ENCODE measurements at regions not wholly inside any gene's neighbourhood (a gene's known extent, or its start where the extent isn't known, plus 50 kb on each side); places are given as distances from the start of the nearest gene placed in this dataset.
"Not testable (repeated sequence)": the region's sequence is repeated elsewhere in the genome, so short reads cannot be mapped to it uniquely, and the experiment has no call there.

GRCh38 chr15:31650055-31650701, 323.5 kb downstream of the KLF13 start:
- H3K27ac Mint-ChIP-seq (ENCODE audit: unreplicated experiment); H3K4me3 Mint-ChIP-seq (ENCODE audit: unreplicated experiment); DNase-seq (ENCODE audit: low spot score); H3K4me1 Mint-ChIP-seq (ENCODE audit: low read depth); H3K9me3 Mint-ChIP-seq (ENCODE audit: low read depth); H3K36me3 Mint-ChIP-seq (ENCODE audit: low read depth): not testable (repeated sequence)
- H3K27me3 Mint-ChIP-seq (ENCODE audit: low read depth) = peaks cover 11% of the 10 kb centered on the region
- TF ChIP-seq CTCF (IDR thresholded peaks at IDR 0.05) = peak; percentile 63

- H3K36me3 Mint-ChIP-seq (ENCODE audit: low read depth); H3K4me3 Mint-ChIP-seq (ENCODE audit: unreplicated experiment); H3K27me3 Mint-ChIP-seq (ENCODE audit: low read depth); DNase-seq (ENCODE audit: low spot score); H3K27ac Mint-ChIP-seq (ENCODE audit: unreplicated experiment); H3K9me3 Mint-ChIP-seq (ENCODE audit: low read depth); H3K4me1 Mint-ChIP-seq (ENCODE audit: low read depth): not testable (repeated sequence)
Observed at GRCh38 chr15:31656915-31657314, 330.3 kb downstream of the KLF13 start.

GRCh38 chr15:31660816-31661215, 334.2 kb downstream of the KLF13 start:
- Mint-ChIP-seq H3K27me3 (ENCODE audit: low read depth) (peaks cover 3% of the 10 kb centered on the region), H3K36me3 (ENCODE audit: low read depth) (no peaks in the 10 kb centered on the region), H3K4me1 (ENCODE audit: low read depth) (no peaks in the 10 kb centered on the region), H3K27ac (ENCODE audit: unreplicated experiment) (no peak overlapping the region), H3K9me3 (ENCODE audit: low read depth) (peaks cover 15% of the 10 kb centered on the region), H3K4me3 (ENCODE audit: unreplicated experiment) (no peak overlapping the region)
- no peak for DNase-seq (ENCODE audit: low spot score)
- TF ChIP-seq CTCF (IDR thresholded peaks at IDR 0.05) = no peak

- not testable (repeated sequence) for H3K27me3 Mint-ChIP-seq (ENCODE audit: low read depth); DNase-seq (ENCODE audit: low spot score); H3K4me1 Mint-ChIP-seq (ENCODE audit: low read depth); H3K36me3 Mint-ChIP-seq (ENCODE audit: low read depth); H3K4me3 Mint-ChIP-seq (ENCODE audit: unreplicated experiment); H3K27ac Mint-ChIP-seq (ENCODE audit: unreplicated experiment)
- peaks cover 25% of the 10 kb centered on the region for H3K9me3 Mint-ChIP-seq (ENCODE audit: low read depth)
Observed at GRCh38 chr15:31665732-31666131, 339.1 kb downstream of the KLF13 start.

GRCh38 chr15:31669158-31669908, 342.7 kb downstream of the KLF13 start:
- not testable (repeated sequence) for H3K27ac Mint-ChIP-seq (ENCODE audit: unreplicated experiment); H3K27me3 Mint-ChIP-seq (ENCODE audit: low read depth); H3K36me3 Mint-ChIP-seq (ENCODE audit: low read depth); H3K4me3 Mint-ChIP-seq (ENCODE audit: unreplicated experiment); DNase-seq (ENCODE audit: low spot score); H3K4me1 Mint-ChIP-seq (ENCODE audit: low read depth)
- H3K9me3 Mint-ChIP-seq (ENCODE audit: low read depth) = peaks cover 29% of the 10 kb centered on the region

GRCh38 chr15:31673263-31673662, 346.6 kb downstream of the KLF13 start:
- not testable (repeated sequence) for H3K9me3 Mint-ChIP-seq (ENCODE audit: low read depth); H3K4me1 Mint-ChIP-seq (ENCODE audit: low read depth); H3K27me3 Mint-ChIP-seq (ENCODE audit: low read depth); H3K27ac Mint-ChIP-seq (ENCODE audit: unreplicated experiment); H3K36me3 Mint-ChIP-seq (ENCODE audit: low read depth); DNase-seq (ENCODE audit: low spot score); H3K4me3 Mint-ChIP-seq (ENCODE audit: unreplicated experiment)

- H3K36me3 Mint-ChIP-seq (ENCODE audit: low read depth); H3K9me3 Mint-ChIP-seq (ENCODE audit: low read depth); H3K27ac Mint-ChIP-seq (ENCODE audit: unreplicated experiment); H3K4me1 Mint-ChIP-seq (ENCODE audit: low read depth); DNase-seq (ENCODE audit: low spot score); H3K4me3 Mint-ChIP-seq (ENCODE audit: unreplicated experiment); H3K27me3 Mint-ChIP-seq (ENCODE audit: low read depth): not testable (repeated sequence)
Observed at GRCh38 chr15:31681529-31682259, 348.6 kb upstream of the CHRNA7 start.

- not testable (repeated sequence) for H3K4me1 Mint-ChIP-seq (ENCODE audit: low read depth); H3K9me3 Mint-ChIP-seq (ENCODE audit: low read depth); H3K4me3 Mint-ChIP-seq (ENCODE audit: unreplicated experiment); H3K27me3 Mint-ChIP-seq (ENCODE audit: low read depth); H3K36me3 Mint-ChIP-seq (ENCODE audit: low read depth); H3K27ac Mint-ChIP-seq (ENCODE audit: unreplicated experiment); DNase-seq (ENCODE audit: low spot score)
Observed at GRCh38 chr15:31687088-31687487, 343.2 kb upstream of the CHRNA7 start.

- not testable (repeated sequence) for H3K4me3 Mint-ChIP-seq (ENCODE audit: unreplicated experiment); H3K27ac Mint-ChIP-seq (ENCODE audit: unreplicated experiment); H3K4me1 Mint-ChIP-seq (ENCODE audit: low read depth); H3K9me3 Mint-ChIP-seq (ENCODE audit: low read depth); H3K36me3 Mint-ChIP-seq (ENCODE audit: low read depth); DNase-seq (ENCODE audit: low spot score); H3K27me3 Mint-ChIP-seq (ENCODE audit: low read depth)
Observed at GRCh38 chr15:31696509-31696908, 333.8 kb upstream of the CHRNA7 start.

- not testable (repeated sequence) for H3K4me1 Mint-ChIP-seq (ENCODE audit: low read depth); H3K36me3 Mint-ChIP-seq (ENCODE audit: low read depth); H3K27me3 Mint-ChIP-seq (ENCODE audit: low read depth); H3K9me3 Mint-ChIP-seq (ENCODE audit: low read depth); DNase-seq (ENCODE audit: low spot score); H3K27ac Mint-ChIP-seq (ENCODE audit: unreplicated experiment); H3K4me3 Mint-ChIP-seq (ENCODE audit: unreplicated experiment)
Observed at GRCh38 chr15:31705076-31705678, 325.1 kb upstream of the CHRNA7 start.
